Naive thymus-derived CD4-positive, alpha-beta T cell (primary cell): ENCODE measurements at regions not wholly inside any gene's neighbourhood (a gene's known extent, or its start where the extent isn't known, plus 50 kb on each side); places are given as distances from the start of the nearest gene placed in this dataset.
"Not testable (repeated sequence)": the region's sequence is repeated elsewhere in the genome, so short reads cannot be mapped to it uniquely, and the experiment has no call there.

Experiments used
- ATAC-seq: fragments of 150-1000 bp; cut with Tn5 transposase; 2 replicates; pipeline ENCODE4 v1.10.0; 2021; ENCODE audit warnings: mild to moderate bottlenecking, moderate library complexity
- CTCF ChIA-PET: fragments of 350-600 bp; sonication (Branson Sonifier 250); formaldehyde crosslinking; loops from one replicate; lab custom pipeline; 2021; ENCODE audit warnings: antibody characterized with exemption; lab: Charles Lee
- POLR2A ChIA-PET: fragments of 350-600 bp; sonication (Branson Sonifier 250); formaldehyde crosslinking; loops from one replicate; lab custom pipeline; 2021; ENCODE audit warnings: antibody characterized with exemption, inconsistent platforms; lab: Charles Lee
- DNase-seq, 9 donors: peaks; one replicate each; pipeline versions ENCODE4 v3.0.0 to v3.0.0-alpha.2; 2020 to 2022; ENCODE audit warnings: mixed read lengths in 1 of 9
- H3K27ac ChIP-seq: one replicate; pipeline ENCODE4 v1.7.0; 2013; ENCODE audit warnings: mild to moderate bottlenecking, low read depth, low read length, moderate library complexity
- H3K27me3 ChIP-seq, 2 donors: one replicate each; pipeline ENCODE4 v1.7.0; 2013; ENCODE audit warnings: low read length in 2 of 2, mild to moderate bottlenecking in 2 of 2, moderate library complexity in 2 of 2; ENCODE audit not compliant: control insufficient read depth in 2 of 2, insufficient read depth in 2 of 2
- H3K36me3 ChIP-seq, 3 experiments: 1 replicate in 2 of 3; 2 replicates in 1 of 3; pipeline ENCODE4 v1.7.0; 2013; ENCODE audit warnings: low read length in 3 of 3, mild to moderate bottlenecking in 3 of 3, moderate library complexity in 1 of 3; ENCODE audit not compliant: insufficient read depth in 3 of 3, control insufficient read depth in 2 of 3
- H3K4me1 ChIP-seq, 2 donors: one replicate each; pipeline ENCODE4 v1.7.0; 2013; ENCODE audit warnings: low read length in 2 of 2, mild to moderate bottlenecking in 2 of 2, moderate library complexity in 1 of 2; ENCODE audit not compliant: control insufficient read depth in 2 of 2, insufficient read depth in 2 of 2
- H3K4me3 ChIP-seq: 2 replicates; pipeline ENCODE4 v1.7.0; 2013; ENCODE audit warnings: mild to moderate bottlenecking, low read length
- H3K9me3 ChIP-seq, 3 experiments: 1 replicate in 2 of 3; 2 replicates in 1 of 3; pipeline ENCODE4 v1.7.0; 2013; ENCODE audit warnings: low read length in 3 of 3; ENCODE audit not compliant: control insufficient read depth in 2 of 3
- H3K27ac Mint-ChIP-seq, 9 donors: one replicate each; pipeline ENCODE4 v1.8.0; 2020 to 2022; ENCODE audit warnings: mixed read lengths in 9 of 9, mild to moderate bottlenecking in 8 of 9, moderate library complexity in 5 of 9, inconsistent platforms in 2 of 9
- H3K27me3 Mint-ChIP-seq, 5 donors: one replicate each; pipeline ENCODE4 v1.8.0; 2021 to 2022; ENCODE audit warnings: mixed read lengths in 5 of 5, mild to moderate bottlenecking in 1 of 5
- H3K36me3 Mint-ChIP-seq, 5 donors: one replicate each; pipeline ENCODE4 v1.8.0; 2020 to 2022; ENCODE audit warnings: mixed read lengths in 5 of 5, mild to moderate bottlenecking in 3 of 5, inconsistent platforms in 1 of 5
- H3K4me1 Mint-ChIP-seq, 7 donors: one replicate each; pipeline ENCODE4 v1.8.0; 2020 to 2022; ENCODE audit warnings: mixed read lengths in 7 of 7, mild to moderate bottlenecking in 3 of 7, inconsistent platforms in 1 of 7
- H3K4me3 Mint-ChIP-seq, 10 donors: one replicate each; pipeline ENCODE4 v1.8.0; 2020 to 2022; ENCODE audit warnings: mild to moderate bottlenecking in 10 of 10, mixed read lengths in 10 of 10, moderate library complexity in 6 of 10, inconsistent platforms in 2 of 10
- H3K9me3 Mint-ChIP-seq, 11 donors: one replicate each; pipeline ENCODE4 v1.8.0; 2020 to 2022; ENCODE audit warnings: mixed read lengths in 11 of 11, mild to moderate bottlenecking in 4 of 11, inconsistent platforms in 1 of 11, moderate library complexity in 1 of 11
- intact Hi-C, 2 donors: fragments of 100-400 bp; cut with micrococcal nuclease; formaldehyde crosslinking; loops; one replicate each; pipeline ENCODE4 v1.15.1; 2023

- Mint-ChIP-seq H3K4me3 (no peak overlapping the region), H3K27ac (no peak overlapping the region), H3K4me1 (peaks cover 0 to 3% (median 0%) of the 10 kb centered on the region in 7 donors), H3K36me3 (peaks cover 0 to 3% (median 0%) of the 10 kb centered on the region in 5 donors), H3K27me3 (peaks cover 6 to 23% (median 15%) of the 10 kb centered on the region in 5 donors), H3K9me3 (peaks cover 0 to 5% (median 2%) of the 10 kb centered on the region in 11 donors)
- intact Hi-C loops: no loop called here
- Histone ChIP-seq H3K27me3 (no peaks in the 10 kb centered on the region), H3K27ac (no peak overlapping the region), H3K4me3 (no peak overlapping the region), H3K36me3 (no peaks in the 10 kb centered on the region), H3K4me1 (no peaks in the 10 kb centered on the region), H3K9me3 (no peaks in the 10 kb centered on the region)
- ChIA-PET POLR2A (no interaction called here), CTCF (no interaction called here)
- ATAC-seq (no peak), DNase-seq (no peak)
Observed at GRCh38 chr5:36406023-36406422, 104.3 kb upstream of the RANBP3L start.

GRCh38 chr5:36407396-36407795 is 105.7 kb upstream of the RANBP3L start:
- Mint-ChIP-seq H3K9me3 (peaks cover 0 to 8% (median 4%) of the 10 kb centered on the region in 11 donors), H3K4me1 (peaks cover 0 to 3% (median 0%) of the 10 kb centered on the region in 7 donors), H3K27ac (no peak overlapping the region), H3K27me3 (peaks cover 6 to 28% (median 15%) of the 10 kb centered on the region in 5 donors), H3K36me3 (peaks cover 0 to 3% (median 0%) of the 10 kb centered on the region in 5 donors), H3K4me3 (no peak overlapping the region)
- Histone ChIP-seq H3K9me3 (no peaks in the 10 kb centered on the region), H3K4me1 (no peaks in the 10 kb centered on the region), H3K36me3 (no peaks in the 10 kb centered on the region), H3K27ac (no peak overlapping the region), H3K27me3 (peaks cover 0 to under 1% of the 10 kb centered on the region in 2 donors), H3K4me3 (no peak overlapping the region)
- ChIA-PET POLR2A (no interaction called here), CTCF (no interaction called here)
- no peak for DNase-seq
- no peak for ATAC-seq
- intact Hi-C loops: no loop called here

- H3K4me1 ChIP-seq, CTCF ChIA-PET, H3K4me3 ChIP-seq, H3K4me3 Mint-ChIP-seq, H3K9me3 Mint-ChIP-seq, H3K36me3 Mint-ChIP-seq, H3K36me3 ChIP-seq, H3K27me3 ChIP-seq, H3K9me3 ChIP-seq, H3K4me1 Mint-ChIP-seq, ATAC-seq, H3K27ac Mint-ChIP-seq, H3K27ac ChIP-seq, DNase-seq, POLR2A ChIA-PET: not testable (repeated sequence)
- intact Hi-C loops: loop anchor here in 1 of 2 donors (5.0 kb wide), 1 partner anchor 283 kb away; no protein-coding TSS in a partner anchor
- H3K27me3 Mint-ChIP-seq: peaks cover 8 to 26% (median 22%) of the 10 kb centered on the region in 5 donors
Observed at GRCh38 chr5:36409711-36410110, 108.0 kb upstream of the RANBP3L start.

GRCh38 chr5:36410672-36411071 is 109.0 kb upstream of the RANBP3L start:
- POLR2A ChIA-PET, H3K36me3 Mint-ChIP-seq, H3K9me3 ChIP-seq, DNase-seq, H3K9me3 Mint-ChIP-seq, H3K4me3 ChIP-seq, H3K27me3 ChIP-seq, H3K27ac Mint-ChIP-seq, H3K27ac ChIP-seq, ATAC-seq, H3K36me3 ChIP-seq, H3K4me3 Mint-ChIP-seq, H3K4me1 Mint-ChIP-seq, H3K4me1 ChIP-seq, CTCF ChIA-PET: not testable (repeated sequence)
- peaks cover 6 to 24% (median 20%) of the 10 kb centered on the region in 5 donors for H3K27me3 Mint-ChIP-seq
- intact Hi-C loops: loop anchor here in 1 of 2 donors (5.0 kb wide), 1 partner anchor 282 kb away; no protein-coding TSS in a partner anchor

GRCh38 chr5:36414869-36415282 is 113.2 kb upstream of the RANBP3L start:
- Histone ChIP-seq H3K36me3 (no peaks in the 10 kb centered on the region), H3K4me1 (no peaks in the 10 kb centered on the region), H3K9me3 (no peaks in the 10 kb centered on the region), H3K27ac (no peak overlapping the region), H3K4me3 (no peak overlapping the region), H3K27me3 (peaks cover 0 to 3% of the 10 kb centered on the region in 2 donors)
- no peak for DNase-seq
- Mint-ChIP-seq H3K36me3 (peaks cover 0 to 3% (median 0%) of the 10 kb centered on the region in 5 donors), H3K27ac (no peak overlapping the region), H3K4me1 (peaks cover 1 to 11% (median 7%) of the 10 kb centered on the region in 7 donors), H3K9me3 (peaks cover 0 to 7% (median 4%) of the 10 kb centered on the region in 11 donors), H3K4me3 (no peak overlapping the region), H3K27me3 (peaks cover 0 to 14% (median 12%) of the 10 kb centered on the region in 5 donors)
- ChIA-PET CTCF (no interaction called here), POLR2A (no interaction called here)
- no peak for ATAC-seq
- intact Hi-C loops: loop anchor here in 1 of 2 donors (1.0 to 5.0 kb wide), 2 partner anchors 92 to 277 kb away; no protein-coding TSS in a partner anchor

- intact Hi-C loops: no loop called here
- peaks cover 0 to 11% (median 8%) of the 10 kb centered on the region in 5 donors for H3K27me3 Mint-ChIP-seq
- CTCF ChIA-PET: no interaction called here
Observed at GRCh38 chr5:36416605-36417004, 114.9 kb upstream of the RANBP3L start.

GRCh38 chr5:36417221-36417620 is 115.5 kb upstream of the RANBP3L start:
- Histone ChIP-seq H3K4me3 (no peak overlapping the region), H3K9me3 (no peaks in the 10 kb centered on the region), H3K36me3 (no peaks in the 10 kb centered on the region), H3K27ac (no peak overlapping the region), H3K27me3 (peaks cover 0 to 3% of the 10 kb centered on the region in 2 donors), H3K4me1 (no peaks in the 10 kb centered on the region)
- intact Hi-C loops: no loop called here
- ChIA-PET CTCF (no interaction called here), POLR2A (no interaction called here)
- ATAC-seq (no peak), DNase-seq (no peak)
- peaks cover 0 to 11% (median 8%) of the 10 kb centered on the region in 5 donors for H3K27me3 Mint-ChIP-seq
- peaks cover 1 to 11% (median 7%) of the 10 kb centered on the region in 7 donors for H3K4me1 Mint-ChIP-seq
- H3K9me3 Mint-ChIP-seq: peaks cover 0 to 2% (median 0%) of the 10 kb centered on the region in 11 donors
- no peak overlapping the region for H3K4me3 Mint-ChIP-seq
- no peaks in the 10 kb centered on the region for H3K36me3 Mint-ChIP-seq
- H3K27ac Mint-ChIP-seq: no peak overlapping the region

More at GRCh38 chr5:36416605-36417004, 114.9 kb upstream of the RANBP3L start:
- no peak overlapping the region for H3K27ac Mint-ChIP-seq
- H3K4me3 Mint-ChIP-seq: no peak overlapping the region
- H3K9me3 Mint-ChIP-seq: peaks cover 0 to 2% (median 0%) of the 10 kb centered on the region in 11 donors
- POLR2A ChIA-PET: no interaction called here
- H3K4me1 Mint-ChIP-seq: peaks cover 1 to 11% (median 7%) of the 10 kb centered on the region in 7 donors
- Histone ChIP-seq H3K27ac (no peak overlapping the region), H3K4me3 (no peak overlapping the region), H3K4me1 (no peaks in the 10 kb centered on the region), H3K36me3 (no peaks in the 10 kb centered on the region), H3K27me3 (peaks cover 0 to 3% of the 10 kb centered on the region in 2 donors), H3K9me3 (no peaks in the 10 kb centered on the region)
- ATAC-seq: no peak
- no peak for DNase-seq
- H3K36me3 Mint-ChIP-seq: no peaks in the 10 kb centered on the region
